GM18951 (cell line): ENCODE measurements at regions not wholly inside any gene's neighbourhood (a gene's known extent, or its start where the extent isn't known, plus 50 kb on each side); places are given as distances from the start of the nearest gene placed in this dataset.
"Not testable (repeated sequence)": the region's sequence is repeated elsewhere in the genome, so short reads cannot be mapped to it uniquely, and the experiment has no call there.

ENCODE experiments used
- POLR2A ChIP-seq: IDR thresholded peaks from 4 replicates; pipeline ENCODE4 v1.6.1; 2011; ENCODE audit warnings: mild to moderate bottlenecking; ENCODE audit not compliant: insufficient read length, insufficient read depth; ENCODE audit errors: extremely low read depth
- in situ Hi-C: fragments of 300-500 bp; cut with MboI; formaldehyde crosslinking; loops from one replicate; pipeline ENCODE4 v1.12.0; 2022; ENCODE audit warnings: low sequenced_read_pairs, mixed read lengths, inconsistent platforms; ENCODE audit not compliant: unreplicated experiment

GRCh38 chr4:64125354-64125753 lies 283.9 kb downstream of the TECRL start:
- in situ Hi-C loops, result no loop called here
- no peak for TF ChIP-seq POLR2A

- no peak for TF ChIP-seq POLR2A
- in situ Hi-C loops, result no loop called here
These were observed 287.4 kb downstream of the TECRL start for GRCh38 chr4:64121803-64122202.

DNA sequence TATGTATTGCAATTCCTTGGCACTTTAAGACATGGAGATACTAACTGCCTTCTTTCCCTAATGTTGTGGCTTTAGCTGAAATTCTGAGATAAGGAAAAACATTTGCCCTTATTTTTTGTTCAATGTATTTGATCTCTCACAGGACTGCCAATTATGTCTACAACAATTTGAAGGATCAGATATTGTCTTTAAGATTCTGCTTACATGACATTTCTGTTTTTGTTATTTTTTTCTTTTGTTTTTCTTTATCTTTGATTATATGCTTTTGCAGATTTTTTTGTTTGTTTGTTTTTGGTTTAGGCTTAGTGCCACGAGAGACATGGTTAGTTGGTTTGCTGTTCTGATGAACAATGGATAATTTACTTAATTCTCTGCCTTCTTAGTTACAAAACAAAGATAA lies 303.3 kb downstream of the TECRL start:
- no peak for TF ChIP-seq POLR2A
- in situ Hi-C loops, result no loop called here

DNA sequence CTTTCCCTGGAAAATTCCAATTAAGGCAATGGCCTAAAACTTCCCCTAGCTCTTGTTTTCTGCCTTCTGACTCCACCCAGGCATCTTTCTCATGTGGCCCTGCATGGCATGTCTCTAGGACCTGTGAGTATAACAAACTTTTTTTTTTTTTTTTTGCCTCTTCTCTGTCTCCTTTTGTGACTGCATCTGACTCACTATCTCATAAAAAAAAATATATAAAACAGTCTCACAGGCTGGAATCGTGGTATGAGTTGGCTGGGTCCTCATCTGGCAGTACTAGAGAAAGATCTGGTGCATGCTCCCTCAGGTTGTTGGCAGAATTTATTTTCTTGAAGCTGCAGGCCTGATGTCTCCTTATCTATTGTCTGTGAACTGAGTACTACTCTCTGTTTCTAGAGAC lies 313.9 kb downstream of the TECRL start:
- TF ChIP-seq POLR2A, result no peak
- in situ Hi-C loops, result no loop called here

DNA sequence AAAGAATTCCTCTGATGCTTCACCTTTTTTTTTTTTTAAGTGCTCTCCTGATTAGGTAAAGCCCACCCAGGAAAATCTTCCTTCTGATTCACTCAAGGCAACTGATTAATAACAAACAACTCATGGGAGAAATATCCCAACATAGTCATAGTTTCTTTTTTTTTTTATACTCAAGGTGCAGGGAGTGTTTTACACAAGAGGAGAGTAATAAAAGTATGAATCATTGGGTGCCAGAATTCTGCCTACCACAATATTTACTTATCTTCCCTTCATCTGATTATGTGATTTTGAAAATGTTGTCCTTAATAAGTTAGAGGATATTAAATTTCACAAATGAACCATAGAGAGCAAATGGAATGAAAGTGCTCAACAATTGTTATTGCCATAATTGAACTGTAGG lies 329.9 kb downstream of the TECRL start:
- in situ Hi-C loops, result no loop called here
- no peak for TF ChIP-seq POLR2A

DNA sequence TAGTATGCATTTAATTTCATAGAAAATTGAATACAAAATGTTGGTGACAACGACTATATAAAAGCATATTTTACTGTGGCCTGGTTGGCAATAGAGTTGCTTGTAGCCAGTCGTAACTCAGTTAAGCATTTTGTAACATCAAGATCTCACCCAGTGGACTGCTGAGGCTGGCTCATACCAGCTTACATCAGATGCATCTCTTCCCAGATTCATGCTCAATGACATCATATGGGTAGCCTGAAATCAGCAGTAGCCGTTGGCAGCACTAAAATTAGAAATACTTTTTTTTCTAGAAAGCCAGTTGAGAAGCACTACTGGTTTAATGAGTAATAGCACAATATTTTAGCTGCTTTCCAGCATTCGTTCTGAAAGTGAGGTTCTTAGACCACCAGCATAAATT lies 341.2 kb downstream of the TECRL start:
- in situ Hi-C loops, result no loop called here
- TF ChIP-seq POLR2A, result no peak

DNA sequence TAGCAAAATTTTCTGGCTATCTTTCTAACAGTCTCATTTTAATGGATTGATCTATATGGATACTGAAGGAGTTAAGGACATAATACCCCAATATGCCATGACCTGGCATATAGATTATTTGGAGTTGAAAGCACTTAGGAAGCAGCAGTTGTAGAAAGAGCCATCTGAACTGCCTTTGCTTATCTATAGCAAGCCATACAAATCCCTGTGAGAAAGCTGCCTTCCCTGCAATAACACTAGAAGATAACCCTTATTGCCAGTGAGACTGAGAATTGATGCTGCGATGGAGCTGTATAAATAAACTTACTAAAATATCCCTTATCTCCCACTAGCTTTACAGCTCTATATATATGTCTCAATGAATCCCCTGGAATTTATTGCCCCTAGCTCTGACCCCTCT lies 346.3 kb downstream of the TECRL start:
- TF ChIP-seq POLR2A, result no peak
- in situ Hi-C loops, result no loop called here

GRCh38 chr4:64037033-64037432 lies 372.2 kb downstream of the TECRL start:
- in situ Hi-C loops, result not testable (repeated sequence)

GRCh38 chr4:64022560-64022959 lies 386.7 kb downstream of the TECRL start:
- in situ Hi-C loops, result no loop called here
- no peak for TF ChIP-seq POLR2A

GRCh38 chr4:64016893-64017292 lies 392.4 kb downstream of the TECRL start:
- in situ Hi-C loops, result no loop called here
- TF ChIP-seq POLR2A, result no peak

- in situ Hi-C loops, result no loop called here
- TF ChIP-seq POLR2A, result no peak
These were observed 394.6 kb downstream of the TECRL start for GRCh38 chr4:64014647-64015046.

GRCh38 chr4:64001229-64001898 lies 407.9 kb downstream of the TECRL start:
- in situ Hi-C loops, result no loop called here
- TF ChIP-seq POLR2A, result no peak

GRCh38 chr4:64000241-64000640 lies 409.0 kb downstream of the TECRL start:
- in situ Hi-C loops, result no loop called here
- no peak for TF ChIP-seq POLR2A

GRCh38 chr4:63986253-63986652 lies 423.0 kb downstream of the TECRL start:
- TF ChIP-seq POLR2A, result no peak
- in situ Hi-C loops, result no loop called here

GRCh38 chr4:63983224-63983623 lies 426.0 kb downstream of the TECRL start:
- in situ Hi-C loops, result no loop called here
- TF ChIP-seq POLR2A, result no peak
